ENCODE measurements at regions not wholly inside any gene's neighbourhood (a gene's known extent, or its start where the extent isn't known, plus 50 kb on each side); places are given as distances from the start of the nearest gene placed in this dataset.

- TF ChIP-seq CTCF (conservative IDR thresholded peaks at IDR 0.05 in 1 of 2, IDR thresholded peaks at IDR 0.05 in 1 of 2; ENCODE audit: extremely low read depth in 1 of 2, insufficient read depth in 1 of 2, low read depth in 1 of 2, low read length in 2 of 2) (no peak), EZH2 (IDR thresholded peaks at IDR 0.05; ENCODE audit: borderline replicate concordance, low read length) (no peak)
Observed at GRCh38 chrX:6383917-6384316, 151.0 kb downstream of the VCX3A start.
